OCI-LY7 (cell line): ENCODE measurements at regions not wholly inside any gene's neighbourhood (a gene's known extent, or its start where the extent isn't known, plus 50 kb on each side); places are given as distances from the start of the nearest gene placed in this dataset.
"Not testable (repeated sequence)": the region's sequence is repeated elsewhere in the genome, so short reads cannot be mapped to it uniquely, and the experiment has no call there.

Experiments
- BruUV-seq: library from RNA; stranded (reverse); fragments of 400-500 nt; replicated peaks from 2 replicates; lab custom pipeline; 2021; lab: Mats Ljungman, UMichigan
- CTCF ChIA-PET: fragments of 300-600 bp; sonication (Branson Sonifier 250); formaldehyde crosslinking; loops from one replicate; lab custom pipeline; 2022; ENCODE audit warnings: antibody characterized with exemption; ENCODE audit not compliant: unreplicated experiment; lab: Charles Lee
- POLR2A ChIA-PET: fragments of 300-600 bp; sonication (Branson Sonifier 250); formaldehyde crosslinking; loops from one replicate; lab custom pipeline; 2022; ENCODE audit warnings: antibody characterized with exemption; lab: Charles Lee
- DNase-seq: peaks from one replicate; pipeline ENCODE4 v3.0.0-alpha.2; 2015; ENCODE audit warnings: low spot score
- H2AFZ ChIP-seq: fragments of 200-600 bp; sonication (generic), shearing (Covaris generic); 2 replicates; pipeline ENCODE4 v1.6.1; 2014; ENCODE audit warnings: mild to moderate bottlenecking, antibody characterized with exemption, low read length, moderate library complexity
- H3K27ac ChIP-seq: fragments of 200-600 bp; sonication (generic); 2 replicates; pipeline ENCODE4 v1.5.1; 2014; ENCODE audit warnings: mixed run types, low read depth, mild to moderate bottlenecking, moderate library complexity, low read length, inconsistent platforms; ENCODE audit not compliant: poor library complexity, severe bottlenecking
- H3K36me3 ChIP-seq: fragments of 200-600 bp; sonication (generic); 2 replicates; pipeline ENCODE4 v1.6.1; 2014; ENCODE audit warnings: mild to moderate bottlenecking, antibody characterized with exemption, low read length, moderate library complexity, mixed read lengths; ENCODE audit not compliant: insufficient read depth
- H3K4me1 ChIP-seq: fragments of 200-600 bp; sonication (generic); 2 replicates; pipeline ENCODE4 v1.5.1; 2014; ENCODE audit warnings: mild to moderate bottlenecking, low read length; ENCODE audit not compliant: insufficient read depth, poor library complexity, severe bottlenecking
- H3K4me2 ChIP-seq: fragments of 200-600 bp; sonication (generic); 2 replicates; pipeline ENCODE4 v1.6.1; 2014; ENCODE audit warnings: mild to moderate bottlenecking, low read length
- H3K4me3 ChIP-seq: fragments of 200-600 bp; sonication (generic); 2 replicates; pipeline ENCODE4 v1.5.1; 2014; ENCODE audit warnings: mild to moderate bottlenecking, low read depth, low read length; ENCODE audit not compliant: poor library complexity, severe bottlenecking
- H3K79me2 ChIP-seq: fragments of 200-600 bp; sonication (generic); 2 replicates; pipeline ENCODE4 v1.6.1; 2016; ENCODE audit warnings: low read depth, mild to moderate bottlenecking, low read length, moderate library complexity, mixed read lengths; ENCODE audit not compliant: insufficient read depth
- H3K9me2 ChIP-seq: fragments of 200-600 bp; sonication (generic); 2 replicates; pipeline ENCODE4 v1.6.1; 2016; ENCODE audit warnings: mild to moderate bottlenecking, low read length, mixed read lengths; ENCODE audit not compliant: insufficient read depth
- H3K9me3 ChIP-seq: fragments of 200-600 bp; sonication (generic); 2 replicates; pipeline ENCODE4 v1.6.1; 2014; ENCODE audit warnings: mild to moderate bottlenecking, mixed run types, low read length, mixed read lengths
- H4K20me1 ChIP-seq: fragments of 200-600 bp; sonication (generic); 2 replicates; pipeline ENCODE4 v1.6.1; 2014; ENCODE audit warnings: mild to moderate bottlenecking, antibody characterized with exemption, low read length, moderate library complexity, mixed read lengths; ENCODE audit not compliant: insufficient read depth
- EZH2phosphoT487 ChIP-seq: fragments of 200-600 bp; sonication (generic); IDR thresholded peaks from 2 replicates; pipeline ENCODE4 v1.6.1; 2018; ENCODE audit warnings: low read depth, borderline replicate concordance, mild to moderate bottlenecking, mixed run types, antibody characterized with exemption, low read length, moderate library complexity, mixed read lengths
- intact Hi-C: fragments of 100-400 bp; cut with micrococcal nuclease; formaldehyde crosslinking; loops from one replicate; pipeline ENCODE4 v1.10.0; 2022; ENCODE audit not compliant: unreplicated experiment
- TF ChIP-seq, protein P1 (sequence below): fragments of 200-600 bp; sonication (generic); conservative IDR thresholded peaks from 2 replicates; pipeline ENCODE4 v1.5.1; 2014; ENCODE audit warnings: mild to moderate bottlenecking, antibody characterized with exemption, low read length, moderate library complexity, mixed read lengths

DNA sequence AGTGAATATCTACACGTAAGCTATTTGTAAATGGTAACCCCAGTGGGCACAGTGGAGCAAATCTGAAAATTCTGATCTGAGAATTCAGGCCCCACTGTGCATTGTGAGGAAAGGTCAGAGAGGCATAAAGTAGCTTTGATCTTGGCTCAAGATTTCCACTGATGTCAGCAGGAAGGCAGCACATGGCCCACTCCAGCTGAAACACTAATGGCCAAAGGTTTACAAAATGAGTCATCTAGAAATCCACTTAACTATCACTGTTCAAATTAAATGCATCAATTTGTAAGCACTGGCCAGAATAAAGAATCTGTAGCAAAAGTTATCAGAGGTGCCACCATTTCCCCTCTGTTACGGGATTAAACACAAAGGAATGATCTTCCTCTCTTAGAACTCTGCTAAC is 191.6 kb downstream of the C9orf152 start:
- H3K79me2 ChIP-seq = no peaks in the 10 kb centered on the region
- TF ChIP-seq, protein P1, sequence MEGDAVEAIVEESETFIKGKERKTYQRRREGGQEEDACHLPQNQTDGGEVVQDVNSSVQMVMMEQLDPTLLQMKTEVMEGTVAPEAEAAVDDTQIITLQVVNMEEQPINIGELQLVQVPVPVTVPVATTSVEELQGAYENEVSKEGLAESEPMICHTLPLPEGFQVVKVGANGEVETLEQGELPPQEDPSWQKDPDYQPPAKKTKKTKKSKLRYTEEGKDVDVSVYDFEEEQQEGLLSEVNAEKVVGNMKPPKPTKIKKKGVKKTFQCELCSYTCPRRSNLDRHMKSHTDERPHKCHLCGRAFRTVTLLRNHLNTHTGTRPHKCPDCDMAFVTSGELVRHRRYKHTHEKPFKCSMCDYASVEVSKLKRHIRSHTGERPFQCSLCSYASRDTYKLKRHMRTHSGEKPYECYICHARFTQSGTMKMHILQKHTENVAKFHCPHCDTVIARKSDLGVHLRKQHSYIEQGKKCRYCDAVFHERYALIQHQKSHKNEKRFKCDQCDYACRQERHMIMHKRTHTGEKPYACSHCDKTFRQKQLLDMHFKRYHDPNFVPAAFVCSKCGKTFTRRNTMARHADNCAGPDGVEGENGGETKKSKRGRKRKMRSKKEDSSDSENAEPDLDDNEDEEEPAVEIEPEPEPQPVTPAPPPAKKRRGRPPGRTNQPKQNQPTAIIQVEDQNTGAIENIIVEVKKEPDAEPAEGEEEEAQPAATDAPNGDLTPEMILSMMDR = no peak
- TF ChIP-seq EZH2phosphoT487 = no peak
- H3K27ac ChIP-seq = no peak overlapping the region
- no peaks in the 10 kb centered on the region for H3K36me3 ChIP-seq
- no peaks in the 10 kb centered on the region for H3K4me1 ChIP-seq
- intact Hi-C loops = no loop called here
- H3K4me2 ChIP-seq = no peak overlapping the region
- DNase-seq = no peak
- H3K4me3 ChIP-seq = no peak overlapping the region
- POLR2A ChIA-PET = interaction anchor here (0.5 to 1.0 kb wide), 2 partner anchors 24 to 1030 kb away, joined by 3 read pairs; no protein-coding TSS in a partner anchor
- no TSS peak for BruUV-seq
- CTCF ChIA-PET = no interaction called here
- no peaks in the 10 kb centered on the region for H4K20me1 ChIP-seq
- no peak overlapping the region for H2AFZ ChIP-seq
- H3K9me2 ChIP-seq = no peaks in the 10 kb centered on the region
- H3K9me3 ChIP-seq = no peaks in the 10 kb centered on the region

DNA sequence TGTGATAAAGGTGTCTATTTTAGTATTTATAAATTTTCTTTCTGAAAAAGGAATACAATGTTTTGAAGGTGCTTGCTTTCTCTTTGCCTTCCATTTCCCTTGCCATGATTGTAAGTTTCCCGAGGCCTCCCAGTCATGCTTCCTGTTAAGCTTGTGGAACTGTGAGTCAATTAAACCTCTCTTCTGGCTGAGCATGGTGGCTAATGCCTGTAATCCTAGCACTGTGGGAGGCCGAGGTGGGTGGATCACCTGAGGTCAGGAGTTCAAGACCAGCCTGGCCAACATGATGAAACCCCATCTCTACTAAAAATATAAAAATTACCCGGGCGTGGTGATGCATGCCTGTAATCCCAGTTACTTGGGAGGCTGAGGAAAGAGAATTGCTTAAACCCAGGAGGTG is 187.7 kb downstream of the C9orf152 start:
- intact Hi-C loops, H3K27ac ChIP-seq, H3K9me2 ChIP-seq, H4K20me1 ChIP-seq, H3K4me3 ChIP-seq, H3K9me3 ChIP-seq, H3K4me2 ChIP-seq, H3K79me2 ChIP-seq, H3K36me3 ChIP-seq, H3K4me1 ChIP-seq, H2AFZ ChIP-seq, DNase-seq, BruUV-seq: not testable (repeated sequence)
- ChIA-PET CTCF (interaction anchor here (1.0 kb wide), 1 partner anchor 140 kb away, joined by 3 read pairs; no protein-coding TSS in a partner anchor), POLR2A (interaction anchor here (0.7 kb wide), 1 partner anchor 25 kb away, joined by 3 read pairs; no protein-coding TSS in a partner anchor)

DNA sequence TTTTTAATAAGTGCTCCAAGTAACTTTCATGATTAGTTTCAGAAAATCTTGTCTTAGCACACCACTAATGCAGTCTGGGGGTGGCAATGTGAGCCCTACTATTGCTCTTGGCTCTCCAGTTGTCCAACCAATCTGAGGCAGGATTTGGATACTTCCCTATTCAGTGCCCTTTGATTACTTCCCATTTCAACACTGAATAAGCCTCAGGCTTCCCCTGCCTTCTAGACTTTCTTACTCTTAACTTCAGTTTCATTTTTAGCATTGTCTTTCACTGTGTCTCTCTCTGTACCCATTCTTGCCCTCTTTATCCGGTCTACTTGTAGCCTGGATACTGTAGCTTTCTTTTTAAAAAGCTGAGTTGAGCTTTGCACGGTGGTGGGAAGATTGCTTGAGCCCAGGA is 186.1 kb downstream of the C9orf152 start:
- no peaks in the 10 kb centered on the region for H4K20me1 ChIP-seq
- peaks cover 9% of the 10 kb centered on the region for H3K4me1 ChIP-seq
- H3K79me2 ChIP-seq = no peaks in the 10 kb centered on the region
- H3K36me3 ChIP-seq = no peaks in the 10 kb centered on the region
- no peak overlapping the region for H3K27ac ChIP-seq
- peak overlapping the region; percentile 13 for H3K4me2 ChIP-seq
- H3K9me3 ChIP-seq = no peaks in the 10 kb centered on the region
- H2AFZ ChIP-seq = peak overlapping the region; percentile 24; the same call in 1 of the 2 replicates
- peak; percentile 40 for DNase-seq
- H3K4me3 ChIP-seq = no peak overlapping the region
- POLR2A ChIA-PET = interaction anchor here (0.6 to 1.0 kb wide), 3 partner anchors 10 to 108 kb away, joined by 4 read pairs; no protein-coding TSS in a partner anchor
- H3K9me2 ChIP-seq = no peaks in the 10 kb centered on the region
- TF ChIP-seq EZH2phosphoT487 = no peak
- TF ChIP-seq, protein P1 = no peak
- intact Hi-C loops = no loop called here
- CTCF ChIA-PET = no interaction called here
- no TSS peak for BruUV-seq

DNA sequence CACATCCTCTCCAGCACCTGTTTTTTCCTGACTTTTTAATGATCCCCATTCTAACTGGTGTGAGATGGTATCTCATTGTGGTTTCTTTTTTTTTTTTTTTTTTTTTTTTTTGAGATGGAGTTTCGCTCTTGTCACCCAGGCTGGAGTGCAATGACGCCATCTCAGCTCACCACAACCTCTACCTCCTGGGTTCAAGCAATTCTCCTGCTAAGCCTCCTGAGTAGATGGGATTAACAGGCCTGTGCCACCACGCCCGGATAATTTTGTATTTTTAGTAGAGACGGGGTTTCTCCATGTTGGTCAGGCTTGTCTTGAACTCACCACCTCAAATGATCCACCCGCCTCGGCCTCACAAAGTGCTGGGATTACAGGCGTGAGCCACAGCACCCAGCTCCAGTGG is 184.7 kb downstream of the C9orf152 start:
- H3K27ac ChIP-seq, H3K4me2 ChIP-seq, H3K4me3 ChIP-seq, POLR2A ChIA-PET, DNase-seq, H4K20me1 ChIP-seq, H2AFZ ChIP-seq, H3K9me2 ChIP-seq, H3K36me3 ChIP-seq, H3K79me2 ChIP-seq, BruUV-seq, CTCF ChIA-PET, H3K4me1 ChIP-seq, intact Hi-C loops, H3K9me3 ChIP-seq: not testable (repeated sequence)
